ENCODE measurements at regions not wholly inside any gene's neighbourhood (a gene's known extent, or its start where the extent isn't known, plus 50 kb on each side); places are given as distances from the start of the nearest gene placed in this dataset.

- FAIRE-seq = peak; percentile 66
- H2BK15ac ChIP-seq (ENCODE audit: low read length) = no peak overlapping the region
- H3K4me2 ChIP-seq (ENCODE audit: insufficient read depth in 1 of 2, low read depth in 2 of 2, low read length in 2 of 2) = no peak overlapping the region; a peak in 1 of 4 replicates
- no peak overlapping the region for H3K56ac ChIP-seq (replicated peaks; ENCODE audit: insufficient read length, low read depth, low read length)
- H3K23ac ChIP-seq (ENCODE audit: insufficient read length) = no peak overlapping the region
- H4K20me1 ChIP-seq (replicated peaks in 1 of 2; ENCODE audit: control insufficient read depth in 1 of 2, insufficient read depth in 2 of 2, low read length in 2 of 2) = no peaks in the 10 kb centered on the region
- H3K27ac ChIP-seq (ENCODE audit: low read depth, low read length) = 0 out of 2 replicates have a peak overlapping the region, but pooled peaks have one; percentile 9
- no peak overlapping the region for H2BK5ac ChIP-seq (ENCODE audit: low read depth, low read length)
- H3K9ac ChIP-seq (replicated peaks in 1 of 4; ENCODE audit: extremely low read depth in 1 of 4, low read depth in 3 of 4, low read length in 3 of 4) = no peak overlapping the region
- no peaks in the 10 kb centered on the region for H3K27me3 ChIP-seq (replicated peaks in 1 of 4; ENCODE audit: control insufficient read depth in 3 of 4, extremely low read depth in 1 of 4, insufficient read depth in 3 of 4, low read length in 3 of 4)
- H2BK120ac ChIP-seq (replicated peaks; ENCODE audit: low read depth, low read length) = no peak overlapping the region
- no peak overlapping the region for H3K18ac ChIP-seq (ENCODE audit: extremely low read depth, low read length)
- no peak overlapping the region for H4K5ac ChIP-seq (ENCODE audit: insufficient read length, low read depth, low read length)
- H3K14ac ChIP-seq (ENCODE audit: insufficient read length) = no peak overlapping the region
- POLR2A ChIA-PET (ENCODE audit: partially characterized antibody) = no interaction called here
- CTCF ChIA-PET (ENCODE audit: partially characterized antibody) = interaction anchor here (0.8 to 1.5 kb wide), 4 partner anchors 17 to 392 kb away, joined by 3 read pairs; no protein-coding TSS in a partner anchor
- peak overlapping the region; percentile 70; the same call in 1 of the 2 replicates for H2BK12ac ChIP-seq (ENCODE audit: low read depth, low read length)
- DNase-seq (ENCODE audit: low read depth in 1 of 2, low spot score in 2 of 2) = no peak
- H3K4ac ChIP-seq (replicated peaks; ENCODE audit: insufficient read length, low read depth, low read length) = no peak overlapping the region
- peaks cover 0 to 9% (median 0%) of the 10 kb centered on the region in 4 experiments; a peak in 2 of 7 replicates for H3K4me1 ChIP-seq (replicated peaks in 1 of 4; ENCODE audit: control insufficient read depth in 3 of 4, insufficient read depth in 4 of 4, low read length in 3 of 4)
- H3K79me1 ChIP-seq (ENCODE audit: low read depth, low read length) = no peaks in the 10 kb centered on the region
- no peak overlapping the region for H3K4me3 ChIP-seq (ENCODE audit: extremely low read depth in 1 of 4, insufficient read depth in 2 of 4, low read depth in 3 of 4, low read length in 4 of 4)
- H4K91ac ChIP-seq (replicated peaks; ENCODE audit: insufficient read length, low read length) = no peak overlapping the region
- H3K9me3 ChIP-seq (ENCODE audit: insufficient read depth in 2 of 2, low read depth in 1 of 2, low read length in 1 of 2) = no peaks in the 10 kb centered on the region
- no peak overlapping the region; the same call in 1 of the 2 replicates for H2AK5ac ChIP-seq (ENCODE audit: low read depth, low read length)
- H3K36me3 ChIP-seq (ENCODE audit: control insufficient read depth in 2 of 4, insufficient read depth in 4 of 4, low read length in 3 of 4) = no peaks in the 10 kb centered on the region
- H3K79me2 ChIP-seq (ENCODE audit: control insufficient read depth in 1 of 2, insufficient read depth in 2 of 2, low read length in 2 of 2) = no peaks in the 10 kb centered on the region
- WGBS, 2 experiments (ENCODE audit: extremely low coverage in 1 of 2, insufficient coverage in 1 of 2, insufficient read length in 1 of 2, insufficient replicate concordance in 2 of 2, low coverage in 1 of 2, low lambda C conversion rate in 2 of 2, missing lambda C conversion rate in 1 of 2) = 80% methylated on average over 4 of the region's 4 CpGs; no CpG with 5 or more reads in 1 of the 2 experiments
- no peaks in the 10 kb centered on the region for H3K23me2 ChIP-seq (ENCODE audit: low read depth, low read length)
- no peak overlapping the region for H4K8ac ChIP-seq (ENCODE audit: extremely low read depth, insufficient read depth, low read length)
- no peak overlapping the region for H2AFZ ChIP-seq (ENCODE audit: low read length)
- no peak overlapping the region; the same call in 1 of the 2 replicates for H2BK20ac ChIP-seq (ENCODE audit: low read length)
- TF ChIP-seq TAF7 (optimal IDR thresholded peaks at IDR 0.05; ENCODE audit: borderline replicate concordance, low read depth, low read length) (no peak), EGR1 (IDR thresholded peaks at IDR 0.05; ENCODE audit: borderline replicate concordance, low read depth, low read length) (no peak), FOSL1 (IDR thresholded peaks at IDR 0.05; ENCODE audit: insufficient read depth, low read depth, low read length) (no peak), KDM1A (IDR thresholded peaks at IDR 0.05; ENCODE audit: borderline replicate concordance, low read length) (no peak), GABPA (IDR thresholded peaks at IDR 0.05; ENCODE audit: borderline replicate concordance, insufficient read depth, low read length) (no peak), SP1 (IDR thresholded peaks at IDR 0.05; ENCODE audit: low read depth, low read length) (peak; percentile 58), MAFK (IDR thresholded peaks at IDR 0.05; ENCODE audit: low read depth, low read length) (no peak), RFX5 (IDR thresholded peaks at IDR 0.05; ENCODE audit: borderline replicate concordance, low read depth, low read length) (no peak), SP2 (IDR thresholded peaks at IDR 0.05; ENCODE audit: low read length) (no peak), POLR2A (IDR thresholded peaks at IDR 0.05; ENCODE audit: control extremely low read depth in 1 of 2, low read depth in 2 of 2, low read length in 2 of 2) (no peak), BACH1 (IDR thresholded peaks at IDR 0.05; ENCODE audit: low read length) (no peak), TCF12 (IDR thresholded peaks at IDR 0.05; ENCODE audit: low read depth, low read length) (peak; percentile 91), TEAD4 (IDR thresholded peaks at IDR 0.05; ENCODE audit: low read depth, low read length) (peak; percentile 99), SP4 (IDR thresholded peaks at IDR 0.05; ENCODE audit: low read length) (no peak)
Observed at GRCh38 chr4:147198411-147199051, 252.9 kb upstream of the TTC29 start.
